ENCODE measurements at regions not wholly inside any gene's neighbourhood (a gene's known extent, or its start where the extent isn't known, plus 50 kb on each side); places are given as distances from the start of the nearest gene placed in this dataset.

DNA sequence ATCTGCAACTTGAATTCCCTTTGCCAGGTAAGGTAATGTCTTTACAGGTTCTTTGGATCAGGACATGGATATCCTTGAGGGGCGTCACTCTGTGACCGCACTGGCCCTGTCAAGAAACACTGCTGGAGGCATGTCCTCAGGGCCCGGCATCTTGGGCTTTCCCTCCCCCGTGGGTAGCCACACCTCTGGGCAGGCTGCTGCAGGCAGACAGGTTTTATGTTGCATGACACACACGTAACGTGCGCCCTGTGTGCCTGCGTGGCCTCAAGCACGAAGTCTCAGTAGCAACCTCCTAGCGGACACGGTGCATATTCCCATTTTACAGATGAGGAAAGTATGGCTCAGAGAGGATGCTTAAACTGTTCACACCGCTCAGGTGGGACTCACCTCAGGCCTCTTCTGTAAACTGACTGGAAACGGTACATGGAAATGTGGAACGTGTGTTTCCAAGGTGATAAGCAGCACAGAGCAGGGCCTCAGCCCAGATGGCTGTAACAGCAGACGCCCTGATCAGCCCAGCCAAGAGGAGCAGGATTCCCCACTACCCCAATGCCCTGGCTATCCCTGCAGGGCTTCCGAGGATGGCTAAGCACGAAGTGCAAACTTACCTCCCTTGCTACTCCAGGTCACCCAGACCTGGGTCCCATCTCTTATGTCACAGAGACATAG lies 553.6 kb downstream of the TCERG1L start:
- TF ChIP-seq, protein P1, sequence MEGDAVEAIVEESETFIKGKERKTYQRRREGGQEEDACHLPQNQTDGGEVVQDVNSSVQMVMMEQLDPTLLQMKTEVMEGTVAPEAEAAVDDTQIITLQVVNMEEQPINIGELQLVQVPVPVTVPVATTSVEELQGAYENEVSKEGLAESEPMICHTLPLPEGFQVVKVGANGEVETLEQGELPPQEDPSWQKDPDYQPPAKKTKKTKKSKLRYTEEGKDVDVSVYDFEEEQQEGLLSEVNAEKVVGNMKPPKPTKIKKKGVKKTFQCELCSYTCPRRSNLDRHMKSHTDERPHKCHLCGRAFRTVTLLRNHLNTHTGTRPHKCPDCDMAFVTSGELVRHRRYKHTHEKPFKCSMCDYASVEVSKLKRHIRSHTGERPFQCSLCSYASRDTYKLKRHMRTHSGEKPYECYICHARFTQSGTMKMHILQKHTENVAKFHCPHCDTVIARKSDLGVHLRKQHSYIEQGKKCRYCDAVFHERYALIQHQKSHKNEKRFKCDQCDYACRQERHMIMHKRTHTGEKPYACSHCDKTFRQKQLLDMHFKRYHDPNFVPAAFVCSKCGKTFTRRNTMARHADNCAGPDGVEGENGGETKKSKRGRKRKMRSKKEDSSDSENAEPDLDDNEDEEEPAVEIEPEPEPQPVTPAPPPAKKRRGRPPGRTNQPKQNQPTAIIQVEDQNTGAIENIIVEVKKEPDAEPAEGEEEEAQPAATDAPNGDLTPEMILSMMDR (IDR thresholded peaks at IDR 0.05; ENCODE audit: low read length), result no peak
- no peak for TF ChIP-seq EZH2 (IDR thresholded peaks at IDR 0.05; ENCODE audit: borderline replicate concordance, low read length)
